HepG2 (cell line): ENCODE measurements at regions not wholly inside any gene's neighbourhood (a gene's known extent, or its start where the extent isn't known, plus 50 kb on each side); places are given as distances from the start of the nearest gene placed in this dataset.
"Not testable (repeated sequence)": the region's sequence is repeated elsewhere in the genome, so short reads cannot be mapped to it uniquely, and the experiment has no call there.

ENCODE experiments used
- E2F1 ChIP-seq: sonication (generic); formaldehyde crosslinking; IDR thresholded peaks from 2 replicates; pipeline ENCODE4 v1.5.0; 2020; ENCODE audit warnings: missing genetic modification reagents
- KLF12 ChIP-seq: sonication (generic); formaldehyde crosslinking; IDR thresholded peaks from 2 replicates; pipeline ENCODE4 v1.4.0; 2020; ENCODE audit warnings: missing genetic modification reagents, borderline replicate concordance
- ZNF468 ChIP-seq: sonication (generic); formaldehyde crosslinking; IDR thresholded peaks from 2 replicates; pipeline ENCODE4 v1.8.0; 2022; ENCODE audit warnings: mild to moderate bottlenecking, moderate library complexity, missing genetic modification reagents

- not testable (repeated sequence) for TF ChIP-seq KLF12; E2F1 (CRISPR knock-in tag); ZNF468 (CRISPR knock-in tag)
Observed at GRCh38 chr19:34871911-34872310, 54.8 kb upstream of the ZNF30 start.
